MCF 10A (cell line): ENCODE measurements at regions not wholly inside any gene's neighbourhood (a gene's known extent, or its start where the extent isn't known, plus 50 kb on each side); places are given as distances from the start of the nearest gene placed in this dataset.

Source experiments
- BruUV-seq: library from RNA; stranded (reverse); fragments of 400-500 nt; replicated peaks from 2 replicates; lab custom pipeline; 2021; lab: Mats Ljungman, UMichigan
- CTCF ChIA-PET: fragments of 300-600 bp; sonication (Branson Sonifier 250); formaldehyde crosslinking; extraction: SDS; loops from one replicate; lab custom pipeline; 2021; ENCODE audit warnings: antibody characterized with exemption, inconsistent platforms; lab: Yijun Ruan, JAX
- POLR2A ChIA-PET: fragments of 300-600, 350-650 bp; sonication (Branson Sonifier 250); formaldehyde crosslinking; extraction: SDS; loops from one replicate; lab custom pipeline; 2020; ENCODE audit warnings: antibody characterized with exemption, inconsistent platforms; lab: Yijun Ruan, JAX
- DNase-seq: peaks from one replicate; pipeline ENCODE4 v3.0.0-alpha.2; 2018; ENCODE audit not compliant: unreplicated experiment
- H3K27ac Mint-ChIP-seq: one replicate; pipeline ENCODE4 v1.8.0; 2022; ENCODE audit warnings: mild to moderate bottlenecking, low read depth, mixed read lengths; ENCODE audit not compliant: unreplicated experiment
- H3K27me3 Mint-ChIP-seq: one replicate; pipeline ENCODE4 v1.8.0; 2022; ENCODE audit warnings: mixed read lengths; ENCODE audit not compliant: insufficient read depth, unreplicated experiment
- H3K36me3 Mint-ChIP-seq: one replicate; pipeline ENCODE4 v1.8.0; 2022; ENCODE audit warnings: mild to moderate bottlenecking, moderate library complexity, mixed read lengths; ENCODE audit not compliant: insufficient read depth, unreplicated experiment
- H3K4me1 Mint-ChIP-seq: one replicate; pipeline ENCODE4 v1.8.0; 2022; ENCODE audit warnings: mixed read lengths; ENCODE audit not compliant: insufficient read depth, unreplicated experiment
- H3K4me3 Mint-ChIP-seq: one replicate; pipeline ENCODE4 v1.8.0; 2022; ENCODE audit warnings: mild to moderate bottlenecking, moderate library complexity, mixed read lengths; ENCODE audit not compliant: unreplicated experiment
- H3K9me3 Mint-ChIP-seq: one replicate; pipeline ENCODE4 v1.8.0; 2022; ENCODE audit warnings: mixed read lengths; ENCODE audit not compliant: unreplicated experiment
- CTCF ChIP-seq: fragments of 200-600 bp; IDR thresholded peaks from one replicate; pipeline ENCODE4 v1.8.0; 2022; ENCODE audit warnings: antibody characterized with exemption, mild to moderate bottlenecking; ENCODE audit not compliant: unreplicated experiment
- intact Hi-C: fragments of 100-400 bp; cut with micrococcal nuclease; formaldehyde crosslinking; loops from 2 replicates; pipeline ENCODE4 v1.14.1; 2022

- Mint-ChIP-seq H3K36me3 (peaks cover 6% of the 10 kb centered on the region), H3K9me3 (no peaks in the 10 kb centered on the region), H3K4me1 (peaks cover 17% of the 10 kb centered on the region), H3K27me3 (no peaks in the 10 kb centered on the region), H3K4me3 (no peak overlapping the region), H3K27ac (no peak overlapping the region)
- intact Hi-C loops, result no loop called here
- DNase-seq, result no peak
- no peak for TF ChIP-seq CTCF
- no TSS peak for BruUV-seq
- POLR2A ChIA-PET, result interaction anchor here (0.6 to 1.5 kb wide), 2 partner anchors 9 to 25 kb away, joined by 3 read pairs; no protein-coding TSS in a partner anchor
- CTCF ChIA-PET, result interaction anchor here (1.3 kb wide), 1 partner anchor 83 kb away, joined by 4 read pairs; no protein-coding TSS in a partner anchor
These were observed 154.0 kb downstream of the PIK3R1 start for GRCh38 chr5:68369457-68370125.

- H3K27ac Mint-ChIP-seq, result no peak overlapping the region
- H3K4me1 Mint-ChIP-seq, result peaks cover 23% of the 10 kb centered on the region
- TF ChIP-seq CTCF, result no peak
- POLR2A ChIA-PET, result interaction anchor here (1.1 kb wide), 1 partner anchor 79 kb away, joined by 4 read pairs; no protein-coding TSS in a partner anchor
- H3K36me3 Mint-ChIP-seq, result peaks cover 6% of the 10 kb centered on the region
- no peak for DNase-seq
- H3K9me3 Mint-ChIP-seq, result no peaks in the 10 kb centered on the region
- H3K4me3 Mint-ChIP-seq, result no peak overlapping the region
- intact Hi-C loops, result no loop called here
- CTCF ChIA-PET, result interaction anchor here (1.3 kb wide), 1 partner anchor 84 kb away, joined by 4 read pairs; no protein-coding TSS in a partner anchor
- BruUV-seq, result no TSS peak
- H3K27me3 Mint-ChIP-seq, result no peaks in the 10 kb centered on the region
These were observed 154.6 kb downstream of the PIK3R1 start for GRCh38 chr5:68370196-68370595.

GRCh38 chr5:68371607-68372006 is 156.1 kb downstream of the PIK3R1 start:
- Mint-ChIP-seq H3K27ac (no peak overlapping the region), H3K27me3 (no peaks in the 10 kb centered on the region), H3K4me1 (peaks cover 35% of the 10 kb centered on the region), H3K4me3 (no peak overlapping the region), H3K9me3 (no peaks in the 10 kb centered on the region), H3K36me3 (peaks cover 6% of the 10 kb centered on the region)
- ChIA-PET CTCF (no interaction called here), POLR2A (interaction anchor here (0.6 to 0.7 kb wide), 2 partner anchors 68 to 1898 kb away, joined by 3 to 4 read pairs; no protein-coding TSS in a partner anchor)
- no peak for TF ChIP-seq CTCF
- intact Hi-C loops, result no loop called here
- BruUV-seq, result no TSS peak
- no peak for DNase-seq

- Mint-ChIP-seq H3K4me3 (no peak overlapping the region), H3K4me1 (peaks cover 41% of the 10 kb centered on the region), H3K36me3 (peaks cover 6% of the 10 kb centered on the region), H3K27me3 (no peaks in the 10 kb centered on the region), H3K27ac (no peak overlapping the region), H3K9me3 (no peaks in the 10 kb centered on the region)
- BruUV-seq, result no TSS peak
- ChIA-PET POLR2A (no interaction called here), CTCF (no interaction called here)
- intact Hi-C loops, result no loop called here
- no peak for DNase-seq
- TF ChIP-seq CTCF, result no peak
These were observed 156.6 kb downstream of the PIK3R1 start for GRCh38 chr5:68372161-68372560.
